Right atrium auricular region (tissue), 2 donors: ENCODE measurements at regions not wholly inside any gene's neighbourhood (a gene's known extent, or its start where the extent isn't known, plus 50 kb on each side); places are given as distances from the start of the nearest gene placed in this dataset.
"Not testable (repeated sequence)": the region's sequence is repeated elsewhere in the genome, so short reads cannot be mapped to it uniquely, and the experiment has no call there.

Source experiments
- DNase-seq: peaks from one replicate; pipeline ENCODE4 v3.0.0-alpha.2; 2019; ENCODE audit warnings: low spot score
- H3K27ac ChIP-seq, 2 donors: fragments of 200-600 bp; sonication (generic); 1 replicate in 1 of 2; 2 replicates in 1 of 2; pipeline ENCODE4 v1.5.1; 2016 to 2019
- H3K27me3 ChIP-seq, 2 donors: fragments of 200-600 bp; sonication (generic); one replicate each; pipeline versions ENCODE4 v1.5.1 to v1.6.0; 2017 to 2019
- H3K36me3 ChIP-seq: fragments of 200-600 bp; sonication (generic); one replicate; pipeline ENCODE4 v1.5.1; 2016
- H3K4me1 ChIP-seq, 2 donors: fragments of 200-600 bp; sonication (generic); one replicate each; pipeline versions ENCODE4 v1.5.1 to v1.6.0; 2017 to 2019
- H3K4me3 ChIP-seq, 2 donors: fragments of 200-600 bp; sonication (generic); 1 replicate in 1 of 2; 2 replicates in 1 of 2; pipeline ENCODE4 v1.5.1; 2017 to 2019; ENCODE audit warnings: mild to moderate bottlenecking in 1 of 2, moderate library complexity in 1 of 2
- H3K9me3 ChIP-seq, 2 donors: fragments of 200-600 bp; sonication (generic); one replicate each; pipeline ENCODE4 v1.5.1; 2019
- CTCF ChIP-seq, 2 donors: fragments of 200-600 bp; sonication (generic); IDR thresholded peaks; one replicate each; pipeline ENCODE4 v1.5.1; 2019; ENCODE audit warnings: antibody characterized with exemption in 2 of 2

GRCh38 chr2:192500550-192501200 lies 305.9 kb upstream of the TMEFF2 start:
- no peak for TF ChIP-seq CTCF (IDR thresholded peaks at IDR 0.05)
- H3K36me3 ChIP-seq = no peaks in the 10 kb centered on the region
- H3K4me1 ChIP-seq = no peaks in the 10 kb centered on the region
- no peak overlapping the region for H3K27ac ChIP-seq
- no peak for DNase-seq
- H3K27me3 ChIP-seq = no peaks in the 10 kb centered on the region
- no peak overlapping the region for H3K4me3 ChIP-seq
- no peaks in the 10 kb centered on the region for H3K9me3 ChIP-seq

GRCh38 chr2:192499476-192499875 lies 304.7 kb upstream of the TMEFF2 start:
- Histone ChIP-seq H3K27me3 (no peaks in the 10 kb centered on the region), H3K4me3 (no peak overlapping the region), H3K9me3 (no peaks in the 10 kb centered on the region), H3K36me3 (no peaks in the 10 kb centered on the region), H3K27ac (no peak overlapping the region), H3K4me1 (no peaks in the 10 kb centered on the region)
- DNase-seq = no peak
- TF ChIP-seq CTCF (IDR thresholded peaks at IDR 0.05) = no peak

GRCh38 chr2:192498747-192499146 lies 304.0 kb upstream of the TMEFF2 start:
- TF ChIP-seq CTCF (IDR thresholded peaks at IDR 0.05) = no peak
- no peaks in the 10 kb centered on the region for H3K27me3 ChIP-seq
- H3K4me1 ChIP-seq = no peaks in the 10 kb centered on the region

GRCh38 chr2:192488158-192488557 lies 293.4 kb upstream of the TMEFF2 start:
- not testable (repeated sequence) for H3K36me3 ChIP-seq

More at GRCh38 chr2:192498747-192499146, 304.0 kb upstream of the TMEFF2 start:
- DNase-seq = no peak
- Histone ChIP-seq H3K27ac (no peak overlapping the region), H3K4me3 (no peak overlapping the region), H3K36me3 (no peaks in the 10 kb centered on the region), H3K9me3 (no peaks in the 10 kb centered on the region)

GRCh38 chr2:192487636-192488035 lies 292.9 kb upstream of the TMEFF2 start:
- Histone ChIP-seq H3K9me3 (no peaks in the 10 kb centered on the region), H3K4me1 (no peaks in the 10 kb centered on the region), H3K27ac (no peak overlapping the region), H3K36me3 (no peaks in the 10 kb centered on the region), H3K4me3 (no peak overlapping the region), H3K27me3 (no peaks in the 10 kb centered on the region)
- no peak for DNase-seq
- no peak for TF ChIP-seq CTCF (IDR thresholded peaks at IDR 0.05)

More at GRCh38 chr2:192488158-192488557, 293.4 kb upstream of the TMEFF2 start:
- DNase-seq, H3K27me3 ChIP-seq, H3K27ac ChIP-seq, H3K4me3 ChIP-seq, H3K9me3 ChIP-seq, H3K4me1 ChIP-seq: not testable (repeated sequence)

- no peak for DNase-seq
- H3K27ac ChIP-seq = no peak overlapping the region
- H3K9me3 ChIP-seq = no peaks in the 10 kb centered on the region
- H3K27me3 ChIP-seq = no peaks in the 10 kb centered on the region
- no peak overlapping the region for H3K4me3 ChIP-seq
- H3K36me3 ChIP-seq = no peaks in the 10 kb centered on the region
- TF ChIP-seq CTCF (IDR thresholded peaks at IDR 0.05) = no peak
- no peaks in the 10 kb centered on the region for H3K4me1 ChIP-seq
Observed at GRCh38 chr2:192484903-192485302, 290.2 kb upstream of the TMEFF2 start.
